DND-41 (cell line): ENCODE measurements at regions not wholly inside any gene's neighbourhood (a gene's known extent, or its start where the extent isn't known, plus 50 kb on each side); places are given as distances from the start of the nearest gene placed in this dataset.

Source experiments
- CTCF ChIP-seq: IDR thresholded peaks from 2 replicates; pipeline ENCODE4 v1.5.1; 2012; ENCODE audit warnings: borderline replicate concordance, low read length, moderate library complexity, mild to moderate bottlenecking; ENCODE audit not compliant: poor library complexity, severe bottlenecking; ENCODE audit errors: extremely low read depth
- EZH2 ChIP-seq: IDR thresholded peaks from 3 replicates; pipeline ENCODE4 v1.6.1; 2012; ENCODE audit warnings: borderline replicate concordance, low read depth, mild to moderate bottlenecking, moderate library complexity, low read length, inconsistent platforms; ENCODE audit not compliant: severe bottlenecking

DNA sequence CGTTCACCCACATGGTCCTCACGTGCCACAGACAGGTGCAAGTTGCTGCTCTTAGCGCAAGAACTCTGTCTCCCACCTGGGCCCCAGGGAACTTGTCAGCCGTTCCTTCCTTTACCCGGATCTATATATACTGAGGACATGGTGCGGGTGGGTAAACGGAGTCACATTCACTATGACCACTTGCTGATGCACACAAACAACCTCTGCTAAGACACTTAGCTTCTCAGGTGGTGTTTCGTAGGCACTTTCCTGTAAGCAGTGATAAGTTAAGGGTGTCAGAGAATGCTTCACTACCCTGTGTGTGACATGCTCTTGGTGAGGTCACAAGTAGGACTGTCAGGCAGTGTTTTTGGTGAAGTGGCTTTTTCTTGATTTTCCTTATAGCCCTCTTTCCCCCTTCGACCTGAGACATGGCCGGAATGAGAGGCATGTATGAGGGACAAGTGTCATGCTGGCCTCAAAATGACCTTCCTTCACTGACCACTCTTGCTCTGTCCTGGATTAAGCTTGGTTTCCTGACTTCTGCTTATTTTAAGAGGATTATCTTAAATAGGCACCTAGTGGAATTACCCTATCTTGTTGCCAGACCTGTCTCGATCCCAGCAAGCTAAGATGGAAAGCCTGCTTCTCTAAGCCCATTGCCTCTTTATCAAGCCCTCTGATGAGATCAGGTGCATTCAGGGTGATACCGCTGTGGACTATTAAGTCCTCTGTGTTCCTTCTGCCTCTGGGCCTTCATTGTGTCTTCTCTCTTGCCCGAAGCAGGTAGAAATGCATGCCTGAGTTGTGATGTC lies 97.1 kb upstream of the CELF4 start:
- TF ChIP-seq EZH2 (no peak), CTCF (no peak)
